MM.1S (cell line): ENCODE measurements at regions not wholly inside any gene's neighbourhood (a gene's known extent, or its start where the extent isn't known, plus 50 kb on each side); places are given as distances from the start of the nearest gene placed in this dataset.

ENCODE experiments used
- DNase-seq: peaks from one replicate; pipeline ENCODE4 v3.0.0-alpha.2; 2015
- H2AFZ ChIP-seq: fragments of 300-600 bp; sonication (generic); 2 replicates; pipeline ENCODE4 v1.6.0; 2016; ENCODE audit warnings: antibody characterized with exemption, low read length
- H3F3A ChIP-seq: fragments of 300-600 bp; sonication (generic); 2 replicates; pipeline ENCODE4 v1.6.1; 2016; ENCODE audit warnings: mild to moderate bottlenecking, antibody characterized with exemption, low read length, moderate library complexity, mixed read lengths; ENCODE audit not compliant: insufficient read depth
- H3K27ac ChIP-seq: fragments of 300-600 bp; sonication (generic); 2 replicates; pipeline ENCODE4 v1.5.1; 2016; ENCODE audit warnings: mild to moderate bottlenecking, low read length
- H3K27me3 ChIP-seq: fragments of 300-600 bp; sonication (generic); replicated peaks from 2 replicates; pipeline ENCODE4 v1.6.0; 2016; ENCODE audit warnings: low read length; ENCODE audit not compliant: insufficient read depth
- H3K36me3 ChIP-seq: fragments of 300-600 bp; sonication (generic); replicated peaks from 2 replicates; pipeline ENCODE4 v1.6.1; 2016; ENCODE audit warnings: mild to moderate bottlenecking, low read length, mixed read lengths; ENCODE audit not compliant: insufficient read depth
- H3K4me1 ChIP-seq: fragments of 300-600 bp; sonication (generic); 2 replicates; pipeline ENCODE4 v1.6.1; 2016; ENCODE audit warnings: low read length, mixed read lengths
- H3K4me2 ChIP-seq: fragments of 300-600 bp; sonication (generic); 2 replicates; pipeline ENCODE4 v1.6.0; 2016; ENCODE audit warnings: low read depth, low read length
- H3K4me3 ChIP-seq: fragments of 300-600 bp; sonication (generic); 2 replicates; pipeline ENCODE4 v1.5.1; 2016; ENCODE audit warnings: low read length, mixed read lengths
- H3K79me2 ChIP-seq: fragments of 300-600 bp; sonication (generic); 2 replicates; pipeline ENCODE4 v1.6.1; 2016; ENCODE audit warnings: mixed run types, low read length, mixed read lengths
- H3K9ac ChIP-seq: fragments of 300-600 bp; sonication (generic); 2 replicates; pipeline ENCODE4 v1.6.1; 2016; ENCODE audit warnings: low read length, mixed read lengths
- H3K9me2 ChIP-seq: fragments of 300-600 bp; sonication (generic); replicated peaks from 2 replicates; pipeline ENCODE4 v1.6.1; 2016; ENCODE audit warnings: mild to moderate bottlenecking, low read length, mixed read lengths; ENCODE audit not compliant: insufficient read depth
- H3K9me3 ChIP-seq: fragments of 300-600 bp; sonication (generic); replicated peaks from 2 replicates; pipeline ENCODE4 v1.6.1; 2016; ENCODE audit warnings: mild to moderate bottlenecking, low read length, mixed read lengths; ENCODE audit not compliant: insufficient read depth
- H4K20me1 ChIP-seq: fragments of 300-600 bp; sonication (generic); 2 replicates; pipeline ENCODE4 v1.6.1; 2016; ENCODE audit warnings: mild to moderate bottlenecking, low read length, moderate library complexity, mixed read lengths; ENCODE audit not compliant: insufficient read depth
- EZH2 ChIP-seq: fragments of 300-600 bp; sonication (generic); optimal IDR thresholded peaks from 2 replicates; pipeline ENCODE3; 2017; ENCODE audit warnings: low read depth, mild to moderate bottlenecking, antibody characterized with exemption, low read length, mixed read lengths
- EZH2phosphoT487 ChIP-seq: fragments of 300-600 bp; sonication (generic); IDR thresholded peaks from 2 replicates; pipeline ENCODE4 v1.6.1; 2018; ENCODE audit warnings: antibody characterized with exemption, low read length
- TF ChIP-seq, protein P1 (sequence below): fragments of 300-600 bp; sonication (generic); IDR thresholded peaks from 2 replicates; pipeline ENCODE4 v1.5.1; 2016; ENCODE audit warnings: antibody characterized with exemption, low read length, mixed read lengths

- H3K9me3 ChIP-seq = no peaks in the 10 kb centered on the region
- no peak for DNase-seq
Observed at GRCh38 chr11:10984250-10984649, 126.4 kb upstream of the ZBED5 start.

GRCh38 chr11:10982704-10983510, 125.1 kb upstream of the ZBED5 start:
- Histone ChIP-seq H3F3A (no peaks in the 10 kb centered on the region), H3K9me3 (no peaks in the 10 kb centered on the region), H3K79me2 (no peaks in the 10 kb centered on the region), H3K9ac (no peak overlapping the region), H3K27me3 (no peaks in the 10 kb centered on the region), H2AFZ (no peak overlapping the region), H3K27ac (no peak overlapping the region), H3K4me1 (no peaks in the 10 kb centered on the region), H3K9me2 (no peaks in the 10 kb centered on the region), H4K20me1 (no peaks in the 10 kb centered on the region), H3K36me3 (no peaks in the 10 kb centered on the region), H3K4me2 (no peak overlapping the region), H3K4me3 (no peak overlapping the region)
- TF ChIP-seq, protein P1, sequence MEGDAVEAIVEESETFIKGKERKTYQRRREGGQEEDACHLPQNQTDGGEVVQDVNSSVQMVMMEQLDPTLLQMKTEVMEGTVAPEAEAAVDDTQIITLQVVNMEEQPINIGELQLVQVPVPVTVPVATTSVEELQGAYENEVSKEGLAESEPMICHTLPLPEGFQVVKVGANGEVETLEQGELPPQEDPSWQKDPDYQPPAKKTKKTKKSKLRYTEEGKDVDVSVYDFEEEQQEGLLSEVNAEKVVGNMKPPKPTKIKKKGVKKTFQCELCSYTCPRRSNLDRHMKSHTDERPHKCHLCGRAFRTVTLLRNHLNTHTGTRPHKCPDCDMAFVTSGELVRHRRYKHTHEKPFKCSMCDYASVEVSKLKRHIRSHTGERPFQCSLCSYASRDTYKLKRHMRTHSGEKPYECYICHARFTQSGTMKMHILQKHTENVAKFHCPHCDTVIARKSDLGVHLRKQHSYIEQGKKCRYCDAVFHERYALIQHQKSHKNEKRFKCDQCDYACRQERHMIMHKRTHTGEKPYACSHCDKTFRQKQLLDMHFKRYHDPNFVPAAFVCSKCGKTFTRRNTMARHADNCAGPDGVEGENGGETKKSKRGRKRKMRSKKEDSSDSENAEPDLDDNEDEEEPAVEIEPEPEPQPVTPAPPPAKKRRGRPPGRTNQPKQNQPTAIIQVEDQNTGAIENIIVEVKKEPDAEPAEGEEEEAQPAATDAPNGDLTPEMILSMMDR = no peak
- TF ChIP-seq EZH2 (no peak), EZH2phosphoT487 (no peak)
- no peak for DNase-seq

More at GRCh38 chr11:10984250-10984649, 126.4 kb upstream of the ZBED5 start:
- no peaks in the 10 kb centered on the region for H3F3A ChIP-seq
- H3K27ac ChIP-seq = no peak overlapping the region
- H3K9me2 ChIP-seq = no peaks in the 10 kb centered on the region
- no peak overlapping the region for H2AFZ ChIP-seq
- no peaks in the 10 kb centered on the region for H3K4me1 ChIP-seq
- H3K36me3 ChIP-seq = no peaks in the 10 kb centered on the region
- H3K9ac ChIP-seq = no peak overlapping the region
- no peak overlapping the region for H3K4me2 ChIP-seq
- H3K79me2 ChIP-seq = no peaks in the 10 kb centered on the region
- H3K4me3 ChIP-seq = no peak overlapping the region
- TF ChIP-seq EZH2phosphoT487 (no peak), EZH2 (no peak)
- TF ChIP-seq, protein P1 = no peak
- H4K20me1 ChIP-seq = no peaks in the 10 kb centered on the region
- no peaks in the 10 kb centered on the region for H3K27me3 ChIP-seq

- DNase-seq = no peak
- Histone ChIP-seq H3K36me3 (no peaks in the 10 kb centered on the region), H3K9me3 (no peaks in the 10 kb centered on the region), H3K9me2 (no peaks in the 10 kb centered on the region), H3K4me3 (no peak overlapping the region), H2AFZ (no peak overlapping the region), H3F3A (no peaks in the 10 kb centered on the region), H3K27ac (no peak overlapping the region), H3K9ac (no peak overlapping the region), H3K27me3 (no peaks in the 10 kb centered on the region), H3K79me2 (no peaks in the 10 kb centered on the region), H4K20me1 (no peaks in the 10 kb centered on the region), H3K4me1 (no peaks in the 10 kb centered on the region), H3K4me2 (no peak overlapping the region)
- TF ChIP-seq EZH2 (no peak), EZH2phosphoT487 (no peak)
- TF ChIP-seq, protein P1 = no peak
Observed at GRCh38 chr11:10979529-10979928, 121.7 kb upstream of the ZBED5 start.
